ENCODE measurements at regions not wholly inside any gene's neighbourhood (a gene's known extent, or its start where the extent isn't known, plus 50 kb on each side); places are given as distances from the start of the nearest gene placed in this dataset.

DNA sequence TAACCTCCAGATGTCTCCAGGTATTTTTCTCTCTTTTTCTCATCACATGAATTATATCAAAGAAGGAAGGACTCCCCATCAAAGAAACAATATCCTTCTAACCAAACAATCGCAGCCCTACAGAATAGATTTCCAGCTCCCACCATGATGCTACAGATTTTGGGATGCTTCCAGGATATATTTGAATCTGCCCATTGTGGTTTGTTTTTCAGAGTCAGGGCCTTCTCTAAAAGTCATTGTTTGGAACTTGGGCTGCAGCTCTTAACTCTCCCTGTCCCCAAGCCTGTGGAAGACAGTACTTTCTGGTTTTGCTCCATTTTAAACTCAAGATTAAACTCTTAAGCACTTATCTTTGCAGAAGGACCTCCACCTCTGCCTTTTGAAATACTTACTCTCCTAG is 223.2 kb downstream of the PMAIP1 start:
- WGBS, 2 donors: 80 to 100% methylated on average over 1 of the region's 1 CpG
- Histone ChIP-seq H3K27me3 (no peaks in the 10 kb centered on the region), H3K4me1 (no peaks in the 10 kb centered on the region), H3K9me3 (no peaks in the 10 kb centered on the region), H3K27ac (no peak overlapping the region), H3K4me3 (replicated peaks in 1 of 3) (no peak overlapping the region), H3K36me3 (no peaks in the 10 kb centered on the region)
- no peak for DNase-seq
- intact Hi-C loops (cut with DNase I): no loop called here
- TF ChIP-seq POLR2A (IDR thresholded peaks at IDR 0.05): no peak
- TF ChIP-seq, protein P1, sequence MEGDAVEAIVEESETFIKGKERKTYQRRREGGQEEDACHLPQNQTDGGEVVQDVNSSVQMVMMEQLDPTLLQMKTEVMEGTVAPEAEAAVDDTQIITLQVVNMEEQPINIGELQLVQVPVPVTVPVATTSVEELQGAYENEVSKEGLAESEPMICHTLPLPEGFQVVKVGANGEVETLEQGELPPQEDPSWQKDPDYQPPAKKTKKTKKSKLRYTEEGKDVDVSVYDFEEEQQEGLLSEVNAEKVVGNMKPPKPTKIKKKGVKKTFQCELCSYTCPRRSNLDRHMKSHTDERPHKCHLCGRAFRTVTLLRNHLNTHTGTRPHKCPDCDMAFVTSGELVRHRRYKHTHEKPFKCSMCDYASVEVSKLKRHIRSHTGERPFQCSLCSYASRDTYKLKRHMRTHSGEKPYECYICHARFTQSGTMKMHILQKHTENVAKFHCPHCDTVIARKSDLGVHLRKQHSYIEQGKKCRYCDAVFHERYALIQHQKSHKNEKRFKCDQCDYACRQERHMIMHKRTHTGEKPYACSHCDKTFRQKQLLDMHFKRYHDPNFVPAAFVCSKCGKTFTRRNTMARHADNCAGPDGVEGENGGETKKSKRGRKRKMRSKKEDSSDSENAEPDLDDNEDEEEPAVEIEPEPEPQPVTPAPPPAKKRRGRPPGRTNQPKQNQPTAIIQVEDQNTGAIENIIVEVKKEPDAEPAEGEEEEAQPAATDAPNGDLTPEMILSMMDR (IDR thresholded peaks at IDR 0.05): no peak

DNA sequence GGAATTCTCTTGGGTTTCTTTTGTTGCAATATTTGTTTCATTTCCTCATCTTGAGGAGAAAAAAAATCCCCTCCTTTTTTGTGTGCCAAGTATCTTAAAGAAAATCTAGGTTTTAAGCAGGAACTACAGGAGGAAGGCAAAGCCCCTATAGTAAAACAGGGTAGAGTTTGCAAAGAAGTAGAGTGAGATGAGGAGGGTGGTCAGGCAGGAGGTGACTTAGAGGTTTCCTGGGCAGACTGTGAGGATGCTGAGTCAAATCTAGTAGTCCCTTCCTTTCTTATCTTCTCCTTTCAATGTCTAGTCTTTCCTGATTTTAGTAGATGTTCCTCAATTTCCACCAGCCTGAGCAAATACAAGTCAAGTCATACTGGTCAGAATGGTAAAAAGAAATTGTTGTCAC is 222.5 kb downstream of the PMAIP1 start:
- no peaks in the 10 kb centered on the region for H3K4me1 ChIP-seq
- H3K27ac ChIP-seq: no peak overlapping the region
- no peak overlapping the region for H3K4me3 ChIP-seq (replicated peaks in 1 of 3)
- H3K9me3 ChIP-seq: no peaks in the 10 kb centered on the region
- no peaks in the 10 kb centered on the region for H3K27me3 ChIP-seq
- no peak for DNase-seq
- intact Hi-C loops (cut with DNase I): no loop called here
- TF ChIP-seq POLR2A (IDR thresholded peaks at IDR 0.05): no peak
- TF ChIP-seq, protein P1 (IDR thresholded peaks at IDR 0.05): no peak
- H3K36me3 ChIP-seq: no peaks in the 10 kb centered on the region

DNA sequence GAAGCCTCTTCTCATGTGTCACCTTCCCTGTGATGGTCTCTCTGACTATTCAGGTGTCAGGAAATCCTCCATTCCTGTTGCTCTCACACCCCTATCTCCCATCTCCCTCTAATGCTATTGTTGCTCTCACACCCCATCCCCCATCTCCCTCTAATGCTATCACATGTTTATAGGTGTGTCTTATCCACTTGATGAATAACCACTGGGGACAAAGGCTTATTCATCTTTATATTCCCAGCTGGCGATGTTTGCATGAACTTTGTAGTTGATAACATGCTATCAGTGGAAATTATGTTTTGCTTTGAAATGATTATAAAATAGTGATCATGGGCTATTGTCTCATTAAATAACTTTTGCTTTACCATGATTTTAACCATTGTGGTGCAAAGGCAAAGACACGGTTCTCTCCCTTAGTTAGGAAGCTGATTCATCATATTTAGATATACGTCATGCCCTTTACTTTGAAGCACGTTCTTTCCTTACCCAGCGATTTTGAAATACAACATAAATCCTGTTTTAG is 220.5 kb downstream of the PMAIP1 start:
- H3K9me3 ChIP-seq: no peaks in the 10 kb centered on the region
- TF ChIP-seq, protein P1 (IDR thresholded peaks at IDR 0.05): no peak
- TF ChIP-seq POLR2A (IDR thresholded peaks at IDR 0.05): no peak
- no peaks in the 10 kb centered on the region for H3K27me3 ChIP-seq
- intact Hi-C loops (cut with DNase I): no loop called here
- no peak overlapping the region for H3K4me3 ChIP-seq (replicated peaks in 1 of 3)
- no peak for DNase-seq
- H3K4me1 ChIP-seq: no peaks in the 10 kb centered on the region
- WGBS, 2 donors: 85 to 94% methylated on average over 5 of the region's 5 CpGs
- H3K36me3 ChIP-seq: no peaks in the 10 kb centered on the region
- H3K27ac ChIP-seq: no peak overlapping the region

DNA sequence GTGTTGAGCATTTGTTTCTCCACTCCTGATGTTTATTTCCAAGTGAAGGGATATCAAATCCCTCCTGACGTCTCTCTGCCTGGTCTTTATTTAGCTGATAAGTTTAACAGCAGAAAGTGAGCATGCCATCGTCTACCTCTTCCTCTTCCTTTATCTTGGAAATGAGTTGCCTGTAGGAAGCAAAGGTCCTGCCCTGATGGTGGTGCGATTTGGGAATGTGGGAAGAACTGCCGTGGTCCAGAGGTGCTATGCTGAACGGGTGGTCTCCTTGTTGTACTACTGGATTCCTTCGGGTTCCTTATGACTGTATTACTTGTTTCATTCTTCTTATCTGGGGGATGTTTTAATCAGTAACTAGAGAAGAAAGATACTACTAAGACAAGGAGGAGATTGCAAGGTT is 217.5 kb downstream of the PMAIP1 start:
- 67 to 74% methylated on average over 6 of the region's 6 CpGs for WGBS, 2 donors
- TF ChIP-seq, protein P1 (IDR thresholded peaks at IDR 0.05): no peak
- no peak for TF ChIP-seq POLR2A (IDR thresholded peaks at IDR 0.05)
- Histone ChIP-seq H3K9me3 (no peaks in the 10 kb centered on the region), H3K4me1 (no peaks in the 10 kb centered on the region), H3K4me3 (replicated peaks in 1 of 3) (no peak overlapping the region), H3K27me3 (no peaks in the 10 kb centered on the region), H3K27ac (no peak overlapping the region), H3K36me3 (no peaks in the 10 kb centered on the region)
- intact Hi-C loops (cut with DNase I): no loop called here
- DNase-seq: no peak

DNA sequence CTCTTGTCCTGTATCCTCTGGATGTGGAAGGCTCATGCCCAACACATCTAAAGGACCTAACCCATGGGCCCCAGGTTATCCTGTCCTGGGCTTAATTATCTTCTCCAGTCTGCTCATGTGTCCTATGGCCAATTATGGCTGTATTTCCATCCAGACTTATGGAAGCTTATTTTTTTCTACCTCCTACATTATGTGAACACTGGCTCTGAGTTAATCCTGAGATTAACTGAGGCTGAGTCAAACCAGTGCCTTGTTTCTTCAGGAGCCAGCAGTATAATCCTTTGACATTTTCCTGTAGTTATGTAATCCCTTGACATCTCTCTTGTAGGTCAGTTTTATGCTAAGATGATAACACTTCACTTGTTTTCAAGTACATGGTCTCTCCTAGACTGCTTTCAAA is 213.6 kb downstream of the PMAIP1 start:
- H3K27ac ChIP-seq: no peak overlapping the region
- H3K9me3 ChIP-seq: no peaks in the 10 kb centered on the region
- H3K27me3 ChIP-seq: no peaks in the 10 kb centered on the region
- no peak for DNase-seq
- no peaks in the 10 kb centered on the region for H3K36me3 ChIP-seq
- intact Hi-C loops (cut with DNase I): no loop called here
- no peak overlapping the region for H3K4me3 ChIP-seq (replicated peaks in 1 of 3)
- TF ChIP-seq, protein P1 (IDR thresholded peaks at IDR 0.05): no peak
- no peak for TF ChIP-seq POLR2A (IDR thresholded peaks at IDR 0.05)
- no peaks in the 10 kb centered on the region for H3K4me1 ChIP-seq
